CD4-positive, CD25-positive, alpha-beta regulatory T cell (primary cell): ENCODE measurements at regions not wholly inside any gene's neighbourhood (a gene's known extent, or its start where the extent isn't known, plus 50 kb on each side); places are given as distances from the start of the nearest gene placed in this dataset.
"Not testable (repeated sequence)": the region's sequence is repeated elsewhere in the genome, so short reads cannot be mapped to it uniquely, and the experiment has no call there.

Experiments
- ATAC-seq, 2 donors: fragments of 150-1000 bp; cut with Tn5 transposase; one replicate each; pipeline ENCODE4 v1.10.0; 2021; ENCODE audit warnings: low read depth in 2 of 2, moderate number of reproducible peaks in 2 of 2, moderate library complexity in 1 of 2
- DNase-seq, 3 donors: peaks; one replicate each; pipeline versions ENCODE4 v3.0.0 to v3.0.0-alpha.2; 2012 to 2022; ENCODE audit warnings: mixed read lengths in 1 of 3
- H3K27ac ChIP-seq: one replicate; pipeline ENCODE4 v1.7.0; 2013; ENCODE audit warnings: mild to moderate bottlenecking, low read length; ENCODE audit not compliant: insufficient read depth, poor library complexity, severe bottlenecking
- H3K27me3 ChIP-seq: one replicate; pipeline ENCODE4 v1.7.0; 2013; ENCODE audit warnings: low read length; ENCODE audit not compliant: control insufficient read depth, insufficient read depth
- H3K36me3 ChIP-seq: one replicate; pipeline ENCODE4 v1.7.0; 2013; ENCODE audit warnings: mild to moderate bottlenecking, low read length, moderate library complexity; ENCODE audit not compliant: control insufficient read depth, insufficient read depth
- H3K4me1 ChIP-seq: 2 replicates; pipeline ENCODE4 v1.7.0; 2013; ENCODE audit warnings: mild to moderate bottlenecking, low read length; ENCODE audit not compliant: insufficient read depth, control insufficient read depth, poor library complexity, severe bottlenecking
- H3K4me3 ChIP-seq: one replicate; pipeline ENCODE4 v1.7.0; 2013; ENCODE audit warnings: low read depth, mild to moderate bottlenecking, low read length, moderate library complexity
- H3K9me3 ChIP-seq, 2 experiments: 1 replicate in 1 of 2; 2 replicates in 1 of 2; pipeline ENCODE4 v1.7.0; 2013; ENCODE audit warnings: low read length in 2 of 2, mild to moderate bottlenecking in 1 of 2, moderate library complexity in 1 of 2; ENCODE audit not compliant: control insufficient read depth in 2 of 2
- H3K27ac Mint-ChIP-seq, 3 donors: one replicate each; pipeline ENCODE4 v1.8.0; 2020 to 2022; ENCODE audit warnings: mild to moderate bottlenecking in 3 of 3, mixed read lengths in 3 of 3, moderate library complexity in 2 of 3
- H3K27me3 Mint-ChIP-seq: one replicate; pipeline ENCODE4 v1.8.0; 2022; ENCODE audit warnings: mild to moderate bottlenecking, mixed read lengths
- H3K36me3 Mint-ChIP-seq: one replicate; pipeline ENCODE4 v1.8.0; 2020; ENCODE audit warnings: mixed read lengths
- H3K4me1 Mint-ChIP-seq, 4 donors: one replicate each; pipeline ENCODE4 v1.8.0; 2020 to 2022; ENCODE audit warnings: mixed read lengths in 4 of 4, mild to moderate bottlenecking in 1 of 4
- H3K4me3 Mint-ChIP-seq, 4 donors: one replicate each; pipeline ENCODE4 v1.8.0; 2020 to 2022; ENCODE audit warnings: mild to moderate bottlenecking in 4 of 4, mixed read lengths in 4 of 4, moderate library complexity in 3 of 4
- H3K9me3 Mint-ChIP-seq, 7 donors: one replicate each; pipeline ENCODE4 v1.8.0; 2020 to 2022; ENCODE audit warnings: mixed read lengths in 7 of 7, mild to moderate bottlenecking in 3 of 7, moderate library complexity in 2 of 7

DNA sequence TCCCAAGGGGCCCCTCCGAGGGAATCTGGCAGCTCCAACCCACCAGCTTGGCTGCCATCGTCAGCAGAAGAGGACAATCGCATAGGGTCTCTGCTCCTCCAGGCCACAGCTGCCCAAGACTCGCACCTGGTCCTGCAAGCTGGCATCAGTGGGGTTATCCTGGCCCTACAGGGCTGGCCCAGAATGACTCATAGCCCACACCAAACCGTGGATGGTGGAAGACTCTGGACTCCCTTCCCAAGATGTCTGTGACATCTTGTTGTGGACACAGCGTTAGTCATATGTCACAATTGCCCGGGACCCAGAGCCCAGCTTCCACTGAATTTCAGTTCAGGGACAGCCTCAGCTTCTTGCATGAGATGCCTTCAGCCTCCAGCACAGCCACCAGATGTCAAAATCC lies 91.5 kb upstream of the CUX1 start:
- no peak overlapping the region for H3K4me3 ChIP-seq
- no peak overlapping the region for H3K27ac Mint-ChIP-seq
- no peaks in the 10 kb centered on the region for H3K36me3 ChIP-seq
- H3K4me3 Mint-ChIP-seq, result no peak overlapping the region
- DNase-seq, result no peak
- H3K9me3 ChIP-seq, result no peaks in the 10 kb centered on the region
- H3K9me3 Mint-ChIP-seq, result peaks cover 0 to 2% (median 0%) of the 10 kb centered on the region in 7 donors
- no peaks in the 10 kb centered on the region for H3K36me3 Mint-ChIP-seq
- H3K27me3 Mint-ChIP-seq, result peaks cover 5% of the 10 kb centered on the region
- H3K4me1 ChIP-seq, result no peaks in the 10 kb centered on the region
- no peak for ATAC-seq
- H3K4me1 Mint-ChIP-seq, result no peaks in the 10 kb centered on the region
- no peak overlapping the region for H3K27ac ChIP-seq
- no peaks in the 10 kb centered on the region for H3K27me3 ChIP-seq

DNA sequence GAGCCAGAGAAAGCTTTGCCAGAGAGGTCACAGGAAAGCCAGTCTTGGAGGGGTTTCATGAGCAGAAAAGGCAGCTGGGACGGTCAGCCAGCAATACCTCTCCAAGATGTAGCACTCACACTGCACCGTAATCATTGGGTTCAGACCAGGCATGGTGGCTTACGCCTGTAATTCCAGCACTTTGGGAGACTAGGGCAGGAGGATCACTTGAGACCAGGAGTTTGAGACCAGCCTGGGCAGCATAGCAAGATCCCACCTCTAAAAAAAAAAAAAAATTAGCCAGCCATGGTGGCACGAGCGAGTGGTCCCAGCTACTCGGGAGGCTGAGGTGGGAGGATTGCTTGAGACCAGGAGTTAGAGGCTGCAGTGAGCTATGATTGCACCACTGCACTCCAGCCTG lies 90.2 kb upstream of the CUX1 start:
- DNase-seq, result no peak
- H3K4me3 Mint-ChIP-seq, result no peak overlapping the region
- no peaks in the 10 kb centered on the region for H3K36me3 Mint-ChIP-seq
- no peak overlapping the region for H3K27ac Mint-ChIP-seq
- H3K4me1 ChIP-seq, result no peaks in the 10 kb centered on the region
- no peaks in the 10 kb centered on the region for H3K36me3 ChIP-seq
- no peak overlapping the region for H3K4me3 ChIP-seq
- H3K4me1 Mint-ChIP-seq, result peaks cover 0 to 2% (median 0%) of the 10 kb centered on the region in 4 donors
- H3K27ac ChIP-seq, result no peak overlapping the region
- no peaks in the 10 kb centered on the region for H3K27me3 ChIP-seq
- peaks cover 11% of the 10 kb centered on the region for H3K27me3 Mint-ChIP-seq
- H3K9me3 ChIP-seq, result no peaks in the 10 kb centered on the region
- H3K9me3 Mint-ChIP-seq, result peaks cover 0 to 2% (median 0%) of the 10 kb centered on the region in 7 donors
- ATAC-seq, result no peak

GRCh38 chr7:101728128-101728527 lies 89.3 kb upstream of the CUX1 start:
- H3K27ac Mint-ChIP-seq, result no peak overlapping the region
- H3K36me3 Mint-ChIP-seq, result no peaks in the 10 kb centered on the region
- Histone ChIP-seq H3K9me3 (no peaks in the 10 kb centered on the region), H3K36me3 (no peaks in the 10 kb centered on the region), H3K4me1 (no peaks in the 10 kb centered on the region), H3K4me3 (no peak overlapping the region), H3K27me3 (no peaks in the 10 kb centered on the region), H3K27ac (no peak overlapping the region)
- H3K9me3 Mint-ChIP-seq, result peaks cover 0 to 2% (median 0%) of the 10 kb centered on the region in 7 donors
- ATAC-seq, result no peak
- H3K4me3 Mint-ChIP-seq, result no peak overlapping the region
- H3K27me3 Mint-ChIP-seq, result peaks cover 11% of the 10 kb centered on the region
- H3K4me1 Mint-ChIP-seq, result peaks cover 0 to 2% (median 0%) of the 10 kb centered on the region in 4 donors
- no peak for DNase-seq

- H3K36me3 Mint-ChIP-seq, ATAC-seq, H3K9me3 Mint-ChIP-seq, H3K36me3 ChIP-seq, H3K4me3 Mint-ChIP-seq, H3K27ac ChIP-seq, H3K27ac Mint-ChIP-seq, H3K27me3 ChIP-seq, H3K9me3 ChIP-seq, DNase-seq, H3K4me1 ChIP-seq, H3K4me1 Mint-ChIP-seq, H3K4me3 ChIP-seq: not testable (repeated sequence)
- H3K27me3 Mint-ChIP-seq, result peaks cover 11% of the 10 kb centered on the region
Observed at GRCh38 chr7:101728873-101729240, 88.6 kb upstream of the CUX1 start.

GRCh38 chr7:101729241-101729883 lies 88.1 kb upstream of the CUX1 start:
- Mint-ChIP-seq H3K27ac (no peak overlapping the region), H3K9me3 (peaks cover 0 to 2% (median 0%) of the 10 kb centered on the region in 7 donors), H3K27me3 (peaks cover 11% of the 10 kb centered on the region), H3K4me3 (no peak overlapping the region), H3K36me3 (no peaks in the 10 kb centered on the region), H3K4me1 (peaks cover 0 to 2% (median 0%) of the 10 kb centered on the region in 4 donors)
- Histone ChIP-seq H3K9me3 (no peaks in the 10 kb centered on the region), H3K4me1 (no peaks in the 10 kb centered on the region), H3K27me3 (no peaks in the 10 kb centered on the region), H3K27ac (no peak overlapping the region), H3K4me3 (no peak overlapping the region), H3K36me3 (no peaks in the 10 kb centered on the region)
- DNase-seq, result no peak
- ATAC-seq, result no peak

DNA sequence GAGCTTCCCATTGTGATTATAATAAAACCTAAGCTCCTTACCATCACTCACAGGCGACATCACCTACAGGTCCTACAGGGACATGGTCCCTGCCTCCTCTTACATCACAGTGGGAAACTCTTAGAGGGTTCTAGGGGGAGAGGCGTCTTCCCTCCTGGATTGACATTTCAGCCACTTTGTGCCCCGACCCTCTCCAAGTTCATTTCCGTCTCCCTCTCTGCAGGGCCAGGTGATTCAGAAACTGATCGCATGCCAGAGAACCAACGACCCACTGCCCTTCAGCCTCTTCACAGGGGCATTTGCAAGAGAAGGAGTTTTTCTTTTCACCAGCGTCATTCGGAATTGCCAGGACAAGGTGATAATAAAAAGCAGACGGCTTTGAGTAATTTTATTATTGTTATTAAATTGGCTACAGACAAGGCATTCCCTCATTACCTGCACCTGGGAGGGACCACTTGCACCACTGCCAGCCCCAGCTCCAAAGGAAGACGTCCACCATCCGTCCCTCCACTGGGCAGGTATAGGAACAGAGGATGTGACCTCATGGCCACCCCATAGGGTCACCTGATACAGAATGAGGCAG lies 85.8 kb upstream of the CUX1 start:
- peaks cover 11% of the 10 kb centered on the region for H3K27me3 Mint-ChIP-seq
- H3K36me3 Mint-ChIP-seq, result no peaks in the 10 kb centered on the region
- H3K9me3 ChIP-seq, result no peaks in the 10 kb centered on the region
- no peak for DNase-seq
- H3K4me3 ChIP-seq, result no peak overlapping the region
- H3K4me1 ChIP-seq, result no peaks in the 10 kb centered on the region
- no peak for ATAC-seq
- peaks cover 0 to 2% (median 0%) of the 10 kb centered on the region in 4 donors for H3K4me1 Mint-ChIP-seq
- no peak overlapping the region for H3K27ac Mint-ChIP-seq
- no peaks in the 10 kb centered on the region for H3K36me3 ChIP-seq
- H3K4me3 Mint-ChIP-seq, result no peak overlapping the region
- peaks cover 0 to 2% (median 0%) of the 10 kb centered on the region in 7 donors for H3K9me3 Mint-ChIP-seq
- no peaks in the 10 kb centered on the region for H3K27me3 ChIP-seq
- no peak overlapping the region for H3K27ac ChIP-seq

GRCh38 chr7:101733713-101734475 lies 83.5 kb upstream of the CUX1 start:
- Histone ChIP-seq H3K27me3 (no peaks in the 10 kb centered on the region), H3K27ac (no peak overlapping the region), H3K36me3 (no peaks in the 10 kb centered on the region), H3K4me3 (no peak overlapping the region), H3K4me1 (no peaks in the 10 kb centered on the region), H3K9me3 (no peaks in the 10 kb centered on the region)
- peak in 1 of 3 donors; percentile 18 for DNase-seq
- no peak for ATAC-seq
- no peaks in the 10 kb centered on the region for H3K36me3 Mint-ChIP-seq
- H3K4me1 Mint-ChIP-seq, result peaks cover 0 to 6% (median 2%) of the 10 kb centered on the region in 4 donors
- H3K27ac Mint-ChIP-seq, result no peak overlapping the region
- no peak overlapping the region for H3K4me3 Mint-ChIP-seq
- H3K27me3 Mint-ChIP-seq, result peaks cover 6% of the 10 kb centered on the region
- no peaks in the 10 kb centered on the region for H3K9me3 Mint-ChIP-seq
